ENCODE measurements at regions not wholly inside any gene's neighbourhood (a gene's known extent, or its start where the extent isn't known, plus 50 kb on each side); places are given as distances from the start of the nearest gene placed in this dataset.

GRCh38 chrX:120690344-120690743, 60.5 kb upstream of the C1GALT1C1 start:
- TF ChIP-seq TAF1 (IDR thresholded peaks at IDR 0.05; ENCODE audit: low read depth) (no peak), RAD21 (IDR thresholded peaks at IDR 0.05; ENCODE audit: low read depth) (no peak)
